ENCODE measurements at regions not wholly inside any gene's neighbourhood (a gene's known extent, or its start where the extent isn't known, plus 50 kb on each side); places are given as distances from the start of the nearest gene placed in this dataset.

- Mint-ChIP-seq H3K27ac (no peak overlapping the region), H3K9me3 (ENCODE audit: low read depth) (no peaks in the 10 kb centered on the region)
- no peak for TF ChIP-seq CTCF (IDR thresholded peaks at IDR 0.05; ENCODE audit: unreplicated experiment)
Measured at GRCh38 chr13:109695402-109696190, 90.8 kb downstream of the IRS2 start.

GRCh38 chr13:109694972-109695371 lies 91.4 kb downstream of the IRS2 start:
- H3K4me3 Mint-ChIP-seq (ENCODE audit: low read depth) = no peak overlapping the region
- DNase-seq (ENCODE audit: low spot score, unreplicated experiment) = no peak
- H3K4me1 Mint-ChIP-seq (ENCODE audit: low read depth) = peaks cover 13% of the 10 kb centered on the region
- no peaks in the 10 kb centered on the region for H3K9me3 Mint-ChIP-seq (ENCODE audit: low read depth)
- no peaks in the 10 kb centered on the region for H3K27me3 Mint-ChIP-seq
- no peak for TF ChIP-seq CTCF (IDR thresholded peaks at IDR 0.05; ENCODE audit: unreplicated experiment)
- no peak overlapping the region for H3K27ac Mint-ChIP-seq
- no peaks in the 10 kb centered on the region for H3K36me3 Mint-ChIP-seq (ENCODE audit: insufficient read depth)

More at GRCh38 chr13:109695402-109696190, 90.8 kb downstream of the IRS2 start:
- Mint-ChIP-seq H3K4me3 (ENCODE audit: low read depth) (no peak overlapping the region), H3K27me3 (no peaks in the 10 kb centered on the region), H3K36me3 (ENCODE audit: insufficient read depth) (no peaks in the 10 kb centered on the region), H3K4me1 (ENCODE audit: low read depth) (peaks cover 13% of the 10 kb centered on the region)
- no peak for DNase-seq (ENCODE audit: low spot score, unreplicated experiment)

- Mint-ChIP-seq H3K27me3 (no peaks in the 10 kb centered on the region), H3K4me1 (ENCODE audit: low read depth) (peaks cover 13% of the 10 kb centered on the region), H3K36me3 (ENCODE audit: insufficient read depth) (no peaks in the 10 kb centered on the region), H3K9me3 (ENCODE audit: low read depth) (no peaks in the 10 kb centered on the region), H3K27ac (no peak overlapping the region), H3K4me3 (ENCODE audit: low read depth) (no peak overlapping the region)
- no peak for TF ChIP-seq CTCF (IDR thresholded peaks at IDR 0.05; ENCODE audit: unreplicated experiment)
- no peak for DNase-seq (ENCODE audit: low spot score, unreplicated experiment)
Measured at GRCh38 chr13:109693213-109693612, 93.2 kb downstream of the IRS2 start.

- H3K4me1 Mint-ChIP-seq (ENCODE audit: low read depth) = peaks cover 17% of the 10 kb centered on the region
- H3K27me3 Mint-ChIP-seq = no peaks in the 10 kb centered on the region
- no peaks in the 10 kb centered on the region for H3K9me3 Mint-ChIP-seq (ENCODE audit: low read depth)
- H3K36me3 Mint-ChIP-seq (ENCODE audit: insufficient read depth) = no peaks in the 10 kb centered on the region
- no peak for TF ChIP-seq CTCF (IDR thresholded peaks at IDR 0.05; ENCODE audit: unreplicated experiment)
- no peak overlapping the region for H3K4me3 Mint-ChIP-seq (ENCODE audit: low read depth)
- no peak for DNase-seq (ENCODE audit: low spot score, unreplicated experiment)
- no peak overlapping the region for H3K27ac Mint-ChIP-seq
Measured at GRCh38 chr13:109691689-109692088, 94.7 kb downstream of the IRS2 start.

GRCh38 chr13:109687559-109688448 lies 98.6 kb downstream of the IRS2 start:
- Mint-ChIP-seq H3K9me3 (ENCODE audit: low read depth) (no peaks in the 10 kb centered on the region), H3K36me3 (ENCODE audit: insufficient read depth) (no peaks in the 10 kb centered on the region), H3K27ac (no peak overlapping the region), H3K27me3 (peaks cover 9% of the 10 kb centered on the region), H3K4me1 (ENCODE audit: low read depth) (peaks cover 22% of the 10 kb centered on the region), H3K4me3 (ENCODE audit: low read depth) (no peak overlapping the region)
- TF ChIP-seq CTCF (IDR thresholded peaks at IDR 0.05; ENCODE audit: unreplicated experiment) = no peak
- no peak for DNase-seq (ENCODE audit: low spot score, unreplicated experiment)

Measured in progenitor cell of endocrine pancreas (in vitro differentiated cells).